Right kidney (tissue), 1 donor: ENCODE measurements at regions not wholly inside any gene's neighbourhood (a gene's known extent, or its start where the extent isn't known, plus 50 kb on each side); places are given as distances from the start of the nearest gene placed in this dataset.

Experiments
- DNase-seq: peaks from one replicate; pipeline ENCODE4 v3.0.0-alpha.2; 2016

- DNase-seq = peak; percentile 26
Observed at GRCh38 chr10:128470321-128470965, 344.2 kb upstream of the MKI67 start.

DNA sequence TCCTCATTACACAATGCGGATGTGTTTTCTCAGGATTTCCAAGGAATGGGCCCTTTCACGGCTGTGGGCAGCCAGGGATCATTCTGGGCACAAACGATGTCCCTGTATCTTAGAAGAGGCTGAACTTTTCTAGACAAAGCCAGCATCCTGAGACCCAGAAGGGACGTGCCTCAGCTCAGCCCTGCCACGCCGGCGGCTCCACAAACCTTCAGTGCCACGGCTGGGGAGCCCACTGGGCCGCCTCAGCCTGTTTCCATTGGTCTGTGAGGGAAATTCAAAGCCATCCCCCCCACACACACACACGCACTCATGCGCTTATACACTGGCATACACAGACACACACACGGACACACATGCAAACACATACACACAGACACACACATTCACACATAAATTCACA, 344.9 kb upstream of the MKI67 start:
- no peak for DNase-seq

- no peak for DNase-seq
Observed at GRCh38 chr10:128472196-128472595, 346.0 kb upstream of the MKI67 start.

GRCh38 chr10:128473396-128473795, 347.2 kb upstream of the MKI67 start:
- DNase-seq = no peak

DNA sequence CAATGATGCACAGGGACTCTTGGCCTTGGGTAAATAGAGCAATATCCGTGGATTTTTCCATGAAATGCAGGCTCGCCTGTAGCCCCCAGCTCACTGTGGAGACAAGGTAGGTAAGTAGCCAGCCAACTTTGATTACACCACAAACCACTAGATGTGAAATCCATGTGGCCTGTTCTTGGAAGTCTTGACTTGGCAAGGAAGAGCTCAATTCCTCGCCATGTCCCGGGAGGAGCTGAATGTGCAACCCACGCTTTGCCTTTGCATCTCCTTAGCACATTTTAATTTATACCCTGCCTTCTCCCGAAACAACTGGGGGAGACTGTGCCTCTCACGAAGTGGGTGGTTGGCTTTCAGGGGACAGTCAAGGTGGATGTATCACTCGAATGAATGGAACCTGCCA, 347.7 kb upstream of the MKI67 start:
- DNase-seq = no peak

DNA sequence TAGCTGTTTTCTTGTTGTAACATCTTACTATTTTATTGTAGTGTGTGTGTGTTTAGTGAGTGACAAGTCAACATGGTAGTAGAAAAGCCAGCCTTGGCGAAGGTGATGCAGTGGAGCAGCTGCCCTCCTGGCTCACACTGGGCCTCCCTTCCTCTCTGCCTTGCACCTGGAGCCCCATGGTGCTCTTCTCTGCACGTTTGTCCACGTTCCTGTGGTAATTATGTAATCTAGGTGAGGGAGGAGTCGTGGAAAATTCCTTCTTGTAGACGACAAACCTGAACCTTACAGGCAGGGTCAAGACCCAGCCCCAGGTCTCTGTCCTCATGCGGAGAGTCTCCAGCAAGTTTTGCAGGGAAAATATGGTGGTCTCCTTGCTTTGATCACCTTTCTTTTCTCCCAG, 348.3 kb upstream of the MKI67 start:
- DNase-seq = no peak

GRCh38 chr10:128475686-128476367, 349.6 kb upstream of the MKI67 start:
- DNase-seq = peak; percentile 9

GRCh38 chr10:128476368-128476725, 350.1 kb upstream of the MKI67 start:
- no peak for DNase-seq

DNA sequence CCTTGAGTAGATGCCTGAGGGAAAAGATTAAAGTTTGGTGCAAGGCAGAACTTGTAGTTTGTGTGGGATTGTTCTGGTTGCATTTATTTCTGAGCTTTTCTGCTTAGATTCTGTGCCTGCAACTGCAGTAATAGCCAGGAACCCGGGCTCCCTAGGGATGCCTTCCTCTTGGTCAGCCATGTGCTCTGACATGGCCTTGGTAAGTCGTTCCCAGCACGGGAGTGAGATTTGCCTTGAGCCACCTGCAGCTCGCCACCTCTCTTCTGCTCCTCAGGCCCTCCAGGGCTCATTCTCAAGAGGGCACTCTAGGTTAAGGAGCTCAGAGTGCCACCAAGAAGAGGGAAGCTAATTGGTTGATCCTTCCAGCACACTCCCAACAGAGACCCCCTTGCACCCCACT, 350.6 kb upstream of the MKI67 start:
- DNase-seq = no peak

DNA sequence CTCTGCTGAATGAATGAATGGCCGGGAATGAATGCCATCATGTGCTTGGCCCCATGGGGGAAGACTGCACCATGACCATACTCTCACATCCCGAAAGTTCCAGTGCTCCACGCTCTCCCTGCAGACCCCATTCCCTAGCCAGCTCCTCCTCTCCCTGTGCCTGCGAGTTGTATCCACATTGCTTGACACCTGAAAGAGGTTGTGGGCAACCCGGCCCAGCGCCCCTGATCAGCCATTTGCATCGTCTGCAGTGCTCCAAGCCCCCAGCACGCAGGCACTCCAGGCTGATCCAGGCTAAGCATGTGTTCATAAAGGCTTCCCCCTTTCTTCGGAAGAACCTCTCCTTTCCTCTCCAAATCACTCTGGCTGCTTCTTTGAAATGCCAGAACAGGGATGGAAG, 354.4 kb upstream of the MKI67 start:
- DNase-seq = no peak

- peak; percentile 24 for DNase-seq
Observed at GRCh38 chr10:128481152-128481840, 355.1 kb upstream of the MKI67 start.

DNA sequence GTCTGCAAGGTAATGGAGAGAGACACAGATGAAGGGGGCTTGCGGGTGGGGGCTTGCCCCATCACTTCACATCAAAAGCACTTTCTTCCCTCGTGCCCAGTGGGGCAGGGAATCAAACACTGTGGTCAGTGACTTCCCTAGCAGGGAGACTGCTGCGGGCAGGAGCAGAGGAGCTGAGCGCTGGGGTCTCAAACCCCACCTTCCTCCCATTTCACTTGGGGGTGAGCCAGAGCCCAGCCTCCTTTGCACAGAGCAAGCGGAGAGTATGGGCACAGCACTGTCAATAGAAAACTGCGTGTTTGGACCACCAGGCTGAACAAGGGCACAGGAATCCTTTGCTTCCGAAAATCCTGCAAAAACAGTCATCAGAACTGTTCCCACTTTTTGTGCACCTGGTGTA, 355.8 kb upstream of the MKI67 start:
- no peak for DNase-seq

GRCh38 chr10:128483216-128483615, 357.0 kb upstream of the MKI67 start:
- DNase-seq = no peak

DNA sequence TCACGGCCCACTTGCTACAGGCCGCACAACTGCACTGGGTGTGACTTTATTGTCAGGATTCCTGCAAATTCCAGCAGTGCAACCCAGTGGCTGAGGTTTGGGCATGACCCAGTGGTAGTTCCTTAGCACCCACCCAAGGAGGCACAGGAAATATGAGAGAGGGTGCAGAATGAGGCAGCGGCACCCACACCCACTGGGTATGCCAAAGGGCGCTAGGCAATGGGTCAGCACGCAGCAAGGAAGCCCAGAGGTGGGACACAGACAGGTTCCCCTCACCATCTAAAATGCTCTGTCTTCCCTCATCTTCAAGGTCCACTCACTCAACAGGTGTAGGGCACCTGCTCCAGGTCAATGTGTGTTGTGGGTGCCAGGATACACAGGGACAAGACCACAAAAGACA, 357.8 kb upstream of the MKI67 start:
- DNase-seq = no peak

DNA sequence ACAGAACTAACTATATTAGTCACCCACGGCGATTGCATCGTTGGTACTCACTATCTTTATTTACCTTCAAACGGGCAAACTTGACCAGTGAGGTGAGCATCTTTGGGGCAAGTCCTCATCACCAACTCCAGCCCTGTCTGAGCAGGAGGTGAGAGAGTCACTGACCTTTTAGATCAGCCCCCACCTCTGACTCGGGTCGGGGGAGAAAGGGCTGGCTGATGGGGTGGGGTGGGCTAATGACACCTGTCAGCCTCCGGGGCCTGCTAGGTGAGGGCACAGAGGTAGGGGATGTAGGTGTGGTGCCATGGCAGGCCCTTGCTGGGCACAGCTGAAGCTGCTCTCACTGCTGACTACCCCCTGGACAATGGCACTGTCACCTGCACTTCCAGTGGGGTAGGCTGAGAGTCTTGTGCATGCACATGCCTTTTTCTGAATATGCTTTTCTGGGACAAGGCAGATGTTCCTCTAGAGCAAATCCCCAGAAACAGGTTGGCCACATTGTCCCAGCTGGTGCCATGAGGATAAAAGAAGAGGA, 359.5 kb upstream of the MKI67 start:
- DNase-seq = no peak

GRCh38 chr10:128487517-128487916, 361.3 kb upstream of the MKI67 start:
- no peak for DNase-seq

- no peak for DNase-seq
Observed at GRCh38 chr10:128489324-128490247, 363.4 kb upstream of the MKI67 start.

GRCh38 chr10:128491686-128492085, 365.5 kb upstream of the MKI67 start:
- DNase-seq = no peak

DNA sequence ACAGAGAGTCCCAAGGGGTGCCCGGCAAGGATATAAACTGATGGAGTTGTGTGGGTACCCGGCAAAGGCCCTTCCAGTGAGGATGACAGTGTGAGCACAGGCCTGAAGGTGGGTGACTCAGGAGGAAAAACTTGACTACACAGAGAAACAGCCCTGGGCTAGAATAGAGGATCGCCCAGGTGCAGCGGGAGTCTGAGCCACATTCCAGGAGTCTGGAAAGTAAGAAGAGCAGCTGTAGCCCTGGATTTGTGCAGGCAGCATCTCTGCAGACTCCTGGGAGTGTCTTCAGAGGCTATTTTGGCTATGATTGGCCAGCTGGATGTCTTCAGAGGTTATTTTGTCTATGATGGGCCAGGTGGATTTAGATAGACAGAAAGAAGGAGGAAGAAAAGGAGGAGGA, 367.6 kb upstream of the MKI67 start:
- DNase-seq = no peak

DNA sequence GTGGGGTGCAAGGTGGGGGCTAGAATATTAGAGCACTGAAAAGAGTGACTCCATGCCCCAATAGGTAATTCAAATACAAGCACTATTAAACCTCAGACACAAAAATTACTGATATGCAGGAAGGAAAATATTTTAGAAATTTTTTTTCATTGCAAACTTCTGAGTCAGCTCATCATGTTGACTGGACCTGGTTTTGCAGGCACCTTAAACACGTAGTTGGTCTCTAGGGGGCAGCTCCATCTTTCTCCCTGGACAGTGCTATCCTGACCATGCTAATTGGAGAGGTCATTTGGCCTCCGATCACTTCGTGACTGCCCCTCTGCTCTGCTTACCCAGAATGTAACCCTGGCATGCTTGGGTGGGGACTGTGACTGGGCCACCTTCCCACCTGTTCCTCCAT, 368.4 kb upstream of the MKI67 start:
- DNase-seq = no peak

- DNase-seq = no peak
Observed at GRCh38 chr10:128497660-128498377, 371.6 kb upstream of the MKI67 start.

GRCh38 chr10:128498378-128498730, 372.1 kb upstream of the MKI67 start:
- no peak for DNase-seq
